Amniotic stem cell (primary cell): ENCODE measurements at regions not wholly inside any gene's neighbourhood (a gene's known extent, or its start where the extent isn't known, plus 50 kb on each side); places are given as distances from the start of the nearest gene placed in this dataset.
"Not testable (repeated sequence)": the region's sequence is repeated elsewhere in the genome, so short reads cannot be mapped to it uniquely, and the experiment has no call there.

Experiments
- DNase-seq: peaks from one replicate; lab custom pipeline; 2025; lab: John Stamatoyannopoulos, UW

DNA sequence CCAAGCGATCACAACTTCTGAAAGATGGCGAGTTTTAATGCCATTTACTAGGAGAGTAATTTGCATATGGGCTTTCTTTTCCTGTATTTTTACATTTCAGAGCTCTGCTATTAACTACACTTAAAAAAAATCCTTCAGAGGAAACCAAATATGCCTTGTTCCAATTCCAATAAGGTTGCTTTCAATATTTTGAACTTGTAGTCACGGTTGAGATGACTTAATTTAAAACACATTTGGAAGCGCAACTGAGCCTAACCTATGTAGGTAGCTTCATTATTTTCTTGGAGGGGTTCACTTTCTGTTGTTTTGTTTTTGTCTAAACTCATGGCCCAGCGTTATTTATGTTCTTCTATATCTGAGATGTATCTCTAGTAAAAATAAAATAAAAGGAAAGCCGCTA lies 93.4 kb downstream of the BLID start:
- DNase-seq = no peak

DNA sequence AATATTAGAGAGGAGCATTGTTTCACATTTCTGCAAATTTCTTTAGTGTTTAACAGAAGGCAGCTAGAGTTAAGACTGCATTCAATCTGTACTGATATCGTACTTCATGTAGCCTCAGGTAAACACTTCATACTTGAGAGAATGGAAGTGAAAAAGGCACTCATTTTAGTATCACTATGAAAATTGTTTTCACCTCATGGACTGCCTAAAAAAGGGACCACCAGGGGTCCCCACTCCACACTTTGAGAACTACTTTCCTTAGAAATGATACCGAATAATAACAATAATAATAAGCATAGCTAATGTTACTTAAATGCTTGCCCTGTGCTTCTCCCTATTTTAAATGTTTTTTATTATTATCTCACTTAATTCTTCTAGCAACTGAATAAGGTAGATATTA lies 95.1 kb downstream of the BLID start:
- no peak for DNase-seq

DNA sequence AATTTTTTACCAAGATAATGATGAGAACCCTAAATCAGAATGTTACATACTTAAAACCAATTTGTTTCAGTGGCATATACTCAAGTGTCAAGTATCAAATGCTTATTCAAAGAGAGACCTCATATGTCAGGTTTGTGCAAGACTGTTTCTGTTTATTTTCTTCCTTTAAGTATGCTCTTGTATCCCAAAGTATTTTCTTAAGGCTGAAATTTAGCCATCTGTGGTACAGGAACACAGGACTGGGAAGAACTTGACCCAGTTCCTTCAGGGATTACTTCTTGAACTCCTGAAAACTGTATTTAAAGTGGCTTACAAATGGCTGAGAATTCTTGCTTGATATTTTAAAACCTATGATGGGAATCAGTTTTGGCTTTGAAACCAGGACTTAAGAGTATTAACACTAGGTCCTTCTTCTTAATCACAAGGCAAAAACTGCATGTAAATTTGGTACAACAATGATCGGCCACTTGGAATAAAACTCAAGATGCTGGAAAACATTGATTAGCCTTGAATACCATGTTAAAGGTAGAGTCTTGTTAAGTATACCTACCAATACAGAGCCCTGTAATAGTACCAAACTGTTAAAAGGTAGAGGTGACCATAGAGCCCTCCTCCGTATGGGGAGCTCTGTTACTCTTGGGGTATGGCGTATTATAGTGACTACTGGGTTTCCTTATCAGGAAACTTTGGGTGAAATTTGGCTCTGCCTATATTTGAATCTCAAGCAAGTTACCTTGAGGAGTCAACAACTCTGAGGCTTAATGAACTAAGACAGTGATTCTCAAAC lies 95.9 kb downstream of the BLID start:
- DNase-seq = no peak

DNA sequence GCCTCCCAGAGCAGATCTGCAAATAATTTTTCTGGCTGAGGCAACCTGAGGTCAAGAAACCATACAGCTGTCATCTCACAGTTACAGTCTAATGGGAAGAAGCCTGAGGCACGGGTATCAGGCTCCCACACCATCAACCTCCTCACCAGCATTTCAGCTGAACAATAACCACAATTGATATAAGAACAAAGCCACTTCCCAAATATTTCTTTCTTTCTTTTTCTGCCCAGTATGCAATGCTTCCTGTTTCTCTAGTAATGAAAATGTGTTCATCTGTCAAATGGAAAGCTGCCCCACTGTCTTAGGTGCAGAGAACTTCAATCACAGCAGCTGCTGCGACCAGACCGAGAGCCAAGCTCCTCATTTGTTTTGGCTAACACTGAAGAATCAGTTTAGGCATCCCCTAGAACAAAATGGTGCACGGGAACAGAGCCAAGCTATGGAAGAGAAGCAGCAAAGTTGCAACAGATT lies 108.4 kb downstream of the BLID start:
- no peak for DNase-seq

DNA sequence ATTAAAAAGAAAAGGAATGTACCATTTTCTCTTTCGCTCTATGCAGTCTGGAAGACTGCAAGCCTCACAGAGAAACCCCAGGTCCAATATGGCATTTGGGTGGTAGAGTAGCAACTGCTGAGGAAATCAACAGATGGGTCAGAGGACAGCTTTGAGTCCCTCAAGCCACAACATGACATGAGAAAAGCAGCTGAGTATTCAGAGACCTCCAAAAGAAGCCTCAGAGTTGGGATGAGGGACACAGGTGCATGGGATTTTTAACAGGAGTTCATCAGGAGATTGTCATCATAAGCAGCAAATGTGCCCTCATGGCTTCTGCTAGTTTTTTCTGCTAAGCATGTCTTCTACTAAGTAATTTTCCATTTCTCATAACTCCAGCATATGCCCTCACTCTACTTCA lies 111.6 kb downstream of the BLID start:
- DNase-seq = no peak

DNA sequence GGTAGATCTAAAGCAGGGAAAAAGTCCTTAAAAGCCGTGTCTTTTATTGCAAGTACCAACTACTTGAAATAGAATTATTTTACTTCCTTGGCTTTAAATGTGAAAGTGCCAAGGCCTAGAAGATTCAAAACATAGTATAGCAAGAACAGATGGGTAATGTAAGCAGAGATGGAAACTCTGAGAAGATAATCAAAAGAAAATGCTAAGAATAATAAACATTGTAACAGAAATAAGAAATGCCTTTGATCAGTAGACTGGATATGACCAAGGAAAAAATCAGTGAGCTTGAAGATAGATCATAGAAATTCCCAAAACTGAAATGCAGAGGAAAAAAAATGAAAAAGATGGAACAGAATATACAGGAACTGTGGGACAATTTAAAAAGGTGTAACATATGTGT lies 113.1 kb downstream of the BLID start:
- DNase-seq = no peak

DNA sequence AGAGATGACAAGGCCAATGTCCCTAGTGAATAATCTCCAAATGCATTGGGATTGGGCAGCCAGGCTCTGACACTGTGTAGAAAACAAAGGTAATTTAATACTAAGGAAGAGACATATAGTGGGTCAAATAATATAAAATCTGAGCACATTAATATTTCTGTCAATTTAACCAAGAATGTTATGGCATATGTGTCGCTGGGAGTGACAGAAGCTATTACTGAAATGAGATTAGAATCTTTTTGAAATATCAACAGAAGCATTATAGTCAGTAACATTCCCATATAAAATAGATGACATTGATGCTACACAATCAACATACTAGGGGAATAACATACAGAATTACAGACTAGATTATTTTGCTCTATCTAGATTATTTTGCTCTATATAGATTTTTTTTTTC lies 114.0 kb downstream of the BLID start:
- DNase-seq = no peak

DNA sequence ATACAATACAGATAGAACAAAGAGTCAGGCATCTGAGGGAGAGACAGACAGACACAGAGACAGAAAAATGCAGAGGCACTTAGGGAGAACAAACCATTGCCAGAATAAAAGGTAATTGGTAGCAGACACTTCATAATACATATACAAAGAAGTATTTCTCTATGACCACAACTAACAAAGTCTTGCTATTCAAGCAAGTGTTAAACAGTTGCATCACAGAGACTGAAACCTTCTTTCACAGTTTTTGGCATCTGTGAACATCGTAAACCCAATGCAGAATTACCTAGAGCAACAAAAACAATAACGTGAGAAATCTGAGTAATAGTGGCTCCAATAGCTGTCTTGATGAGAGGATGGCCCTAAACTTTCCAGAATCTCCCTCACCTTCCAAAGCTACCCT lies 116.4 kb downstream of the BLID start:
- DNase-seq = no peak

DNA sequence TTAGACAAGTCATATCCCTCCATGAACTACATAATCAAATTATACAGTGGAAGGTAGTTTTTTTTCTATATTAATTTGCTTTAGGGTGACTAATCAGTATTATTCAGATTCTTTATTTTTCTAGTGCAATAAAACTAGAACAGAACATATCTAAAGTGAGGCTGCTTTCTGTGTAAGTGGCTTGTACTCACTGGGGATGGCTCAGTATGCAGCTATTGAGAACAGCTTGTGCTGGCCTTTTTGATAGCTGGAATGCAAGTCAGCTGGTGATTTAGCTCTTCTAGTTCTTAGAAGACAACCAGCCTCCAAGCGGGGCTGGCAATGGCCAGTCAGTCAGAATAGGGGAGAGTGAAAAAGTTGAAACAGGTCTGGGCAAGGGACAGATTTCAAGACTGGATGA lies 119.4 kb downstream of the BLID start:
- DNase-seq = no peak

DNA sequence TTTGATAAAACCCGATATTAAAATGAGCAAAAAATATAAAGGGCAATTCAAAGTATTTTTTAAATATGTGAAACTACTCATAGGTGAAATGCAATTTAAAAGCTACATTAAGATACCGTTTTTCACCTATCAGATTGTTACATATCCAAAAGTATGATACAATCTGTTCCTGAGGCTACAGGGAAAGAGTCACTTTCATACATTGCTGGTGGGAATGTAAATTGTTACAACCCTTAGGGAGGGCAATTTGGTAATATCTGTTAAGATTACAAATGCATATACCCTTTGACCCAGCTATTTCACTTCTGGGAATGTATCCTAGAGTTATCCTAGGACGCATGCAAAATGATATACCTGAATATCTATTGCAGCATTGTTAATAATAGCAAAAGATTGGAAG lies 132.1 kb downstream of the BLID start:
- DNase-seq = no peak

DNA sequence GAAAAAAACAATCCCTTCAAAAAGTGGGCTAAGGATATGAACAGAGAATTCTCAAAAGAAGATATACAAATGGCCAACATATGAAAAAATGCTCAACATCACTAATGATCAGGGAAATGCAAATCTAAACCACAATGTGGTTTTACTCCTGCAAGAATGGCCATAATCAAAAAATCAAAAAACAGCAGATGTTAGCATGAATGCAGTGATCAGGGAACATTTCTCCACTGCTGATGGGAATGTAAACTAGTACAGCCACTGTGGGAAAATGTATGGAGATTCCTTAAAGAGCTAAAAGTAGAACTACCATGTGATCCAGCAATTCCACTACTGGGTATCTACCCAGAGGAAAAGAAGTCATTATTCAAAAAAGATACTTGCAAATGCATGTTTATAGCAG lies 138.1 kb downstream of the BLID start:
- not testable (repeated sequence) for DNase-seq

DNA sequence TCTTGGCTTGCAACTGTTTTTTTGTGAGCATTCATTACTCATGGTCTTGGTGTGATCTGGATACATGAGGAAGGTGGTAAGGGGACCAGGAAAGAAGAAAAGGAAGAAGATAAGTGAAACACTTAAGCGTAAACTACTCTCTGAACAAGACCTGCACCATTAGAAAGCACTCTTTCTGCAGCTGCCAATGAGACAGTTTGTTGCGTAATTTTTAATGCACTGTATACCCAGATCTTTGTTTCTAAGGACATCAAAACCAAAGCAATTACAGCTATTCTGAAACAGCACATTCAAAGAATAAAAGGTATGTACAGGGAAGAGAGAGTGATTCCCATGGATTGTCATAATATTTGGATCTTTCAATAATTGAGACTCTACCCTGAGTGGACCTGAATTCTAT lies 147.4 kb downstream of the BLID start:
- DNase-seq = no peak

DNA sequence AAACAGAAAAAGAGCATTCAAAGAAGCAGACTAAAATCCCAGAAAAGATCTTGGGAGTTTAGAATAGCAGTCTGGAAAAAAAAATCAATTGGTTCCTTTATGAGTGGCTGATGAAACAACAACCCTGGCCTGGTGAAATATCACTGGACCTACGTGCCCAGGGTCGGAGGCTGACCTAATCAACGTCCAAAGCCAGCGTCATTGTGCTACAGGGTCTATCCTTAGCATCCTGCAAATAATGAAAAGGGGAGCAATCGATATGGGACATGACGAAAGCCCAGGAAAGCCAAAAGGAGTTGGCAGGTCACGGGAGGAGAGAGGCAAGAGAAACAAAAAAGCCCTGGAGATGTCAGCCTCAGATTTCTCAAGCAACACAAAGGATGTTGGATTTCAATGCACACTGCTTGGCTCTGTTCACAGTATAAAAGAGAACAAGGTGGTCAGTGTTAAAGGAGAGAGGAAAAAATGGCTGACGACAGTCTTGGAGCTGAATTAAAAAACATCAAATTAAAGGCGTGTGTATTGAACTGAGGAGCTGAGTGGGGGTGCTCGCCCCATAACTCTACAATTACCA lies 148.8 kb downstream of the BLID start:
- no peak for DNase-seq

DNA sequence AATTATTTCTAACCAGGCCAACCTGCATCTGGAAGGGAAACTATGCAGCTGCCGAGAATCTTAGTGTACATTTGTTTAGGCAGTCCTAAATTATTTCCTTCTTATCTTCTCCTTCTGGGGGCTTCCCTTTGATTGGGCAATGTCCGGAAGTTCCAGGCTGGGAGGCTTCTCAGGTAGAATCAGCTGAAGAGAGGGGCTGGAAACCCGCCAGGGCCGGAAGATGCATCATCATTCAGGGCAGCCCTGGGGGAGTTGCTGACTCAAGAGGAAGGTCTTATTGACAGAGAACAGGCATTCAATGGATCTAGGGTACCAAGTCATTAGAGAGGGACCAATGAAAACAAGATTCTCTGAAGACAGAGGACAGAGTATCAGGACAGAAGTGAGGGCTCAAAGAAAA lies 150.7 kb downstream of the BLID start:
- DNase-seq = no peak

DNA sequence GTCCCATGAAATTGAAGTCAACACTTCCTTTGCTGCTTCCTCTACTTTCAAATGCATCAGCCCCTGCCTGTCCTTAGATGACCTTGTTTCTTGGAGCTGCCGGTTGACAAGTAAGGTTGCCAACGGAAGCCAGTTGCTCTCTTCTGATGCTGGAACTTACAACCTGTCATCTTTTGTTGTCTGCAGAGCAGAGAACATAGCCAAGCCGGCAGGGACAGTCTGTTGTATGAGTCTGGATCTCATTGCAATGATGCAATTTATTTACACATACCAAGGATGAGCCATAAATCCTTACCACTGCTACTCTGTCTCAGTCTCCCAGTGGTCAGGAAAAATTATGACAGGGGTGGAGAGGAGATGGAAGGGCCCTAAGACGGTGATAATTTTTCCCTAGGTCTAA lies 151.4 kb downstream of the BLID start:
- no peak for DNase-seq

DNA sequence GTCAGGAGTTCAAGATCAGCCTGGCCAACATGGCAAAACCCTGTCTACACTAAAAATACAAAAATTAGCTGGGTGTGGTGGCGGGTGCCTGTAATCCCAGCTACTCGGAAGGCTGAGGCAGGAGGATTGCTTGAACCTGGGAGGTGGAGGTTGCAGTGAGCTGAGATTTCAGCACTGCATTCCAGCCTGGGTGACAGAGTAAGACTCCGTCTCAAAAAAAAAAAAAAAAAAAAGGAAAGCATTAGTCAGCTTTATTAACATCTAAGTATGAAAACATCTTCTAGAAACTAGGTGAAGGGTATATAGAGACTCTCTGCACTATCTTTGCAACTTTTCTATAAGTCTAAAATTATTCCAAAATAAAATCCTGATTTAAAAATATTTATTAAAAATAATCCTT lies 152.2 kb downstream of the BLID start:
- not testable (repeated sequence) for DNase-seq

DNA sequence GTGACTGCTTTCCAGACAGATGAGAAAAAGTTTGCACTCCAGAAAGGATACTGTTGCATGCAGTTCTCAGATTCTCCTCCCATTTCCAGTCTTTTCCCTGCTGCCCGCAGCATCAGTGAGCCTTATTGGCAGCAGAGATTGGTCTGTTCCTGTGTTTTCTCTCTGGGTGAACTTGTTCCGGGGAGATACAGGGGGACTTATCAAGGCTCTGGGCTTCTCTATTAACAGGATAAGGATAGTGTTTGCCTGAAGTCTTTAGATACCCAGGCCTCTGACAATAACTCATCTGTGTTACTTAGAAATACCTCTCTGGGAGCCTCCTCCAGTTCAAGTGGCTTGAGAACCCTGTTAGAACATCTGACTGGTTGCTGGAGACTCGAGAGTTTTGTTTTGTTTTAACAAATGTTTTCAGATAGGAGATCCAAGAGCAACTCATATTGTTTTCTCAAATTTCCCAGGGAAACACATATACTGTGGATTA lies 154.7 kb downstream of the BLID start:
- DNase-seq = no peak

DNA sequence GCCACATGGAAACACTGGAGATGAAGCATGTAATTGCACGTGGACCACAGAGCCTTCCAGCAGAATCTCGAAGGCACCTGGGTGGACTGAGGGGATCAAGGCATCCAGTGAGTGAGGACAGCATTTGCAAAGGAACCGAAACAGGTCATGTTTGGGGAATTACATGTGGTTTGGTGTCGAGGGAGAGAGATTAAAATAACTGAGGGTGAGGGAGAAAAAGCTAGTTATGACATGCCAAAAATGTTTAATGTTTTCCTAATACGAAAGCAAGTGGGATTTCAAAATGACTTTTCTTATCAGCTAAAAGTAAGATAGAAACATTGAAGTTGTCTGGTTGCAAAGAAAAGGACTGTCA lies 157.1 kb downstream of the BLID start:
- no peak for DNase-seq

DNA sequence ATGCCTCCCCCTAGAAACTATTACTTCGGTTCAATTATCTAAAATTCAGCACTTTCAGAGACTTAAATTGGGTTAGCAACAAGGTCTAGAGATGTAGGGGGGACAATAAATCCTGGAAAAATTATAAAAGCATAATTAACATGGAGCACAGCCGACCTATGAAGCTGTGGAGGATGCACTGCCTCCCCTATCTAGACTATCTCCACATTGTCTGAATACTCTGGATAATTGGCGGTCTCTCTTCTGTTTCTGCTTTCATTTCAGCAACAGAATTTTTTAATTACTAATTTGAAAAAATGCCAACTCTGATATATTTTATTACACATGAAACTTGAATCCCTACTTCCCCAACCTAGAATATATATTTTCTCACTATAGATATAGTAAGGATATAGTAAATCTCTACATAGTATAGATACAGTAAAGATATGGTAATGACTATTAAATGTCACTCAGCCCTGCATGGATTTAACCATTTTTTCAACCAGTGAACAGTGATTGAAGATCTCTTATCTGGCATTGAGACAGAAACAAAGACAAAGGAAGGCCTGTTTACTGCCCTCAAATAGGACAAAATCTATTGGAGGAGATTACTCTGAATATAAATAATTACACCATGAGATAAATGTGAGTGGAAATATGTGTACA lies 157.6 kb downstream of the BLID start:
- no peak for DNase-seq

DNA sequence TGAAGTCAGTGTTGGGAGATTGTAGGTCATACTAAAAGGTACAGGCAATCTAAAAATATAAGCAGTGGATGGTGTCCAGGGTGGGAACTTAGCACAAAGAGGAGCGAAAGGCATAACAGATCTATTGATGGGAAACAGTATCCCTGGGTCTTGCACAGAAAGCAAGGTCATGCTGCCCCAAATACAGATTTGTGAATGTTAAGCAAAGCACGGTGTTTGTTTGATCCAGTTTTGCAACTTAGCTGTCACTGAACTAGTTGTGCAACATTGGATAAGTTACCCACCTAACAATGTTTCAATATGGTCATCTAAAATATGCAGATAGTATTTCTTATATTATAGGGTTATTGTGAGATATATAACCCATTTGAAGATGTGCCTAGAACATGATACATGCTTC lies 162.9 kb downstream of the BLID start:
- no peak for DNase-seq

DNA sequence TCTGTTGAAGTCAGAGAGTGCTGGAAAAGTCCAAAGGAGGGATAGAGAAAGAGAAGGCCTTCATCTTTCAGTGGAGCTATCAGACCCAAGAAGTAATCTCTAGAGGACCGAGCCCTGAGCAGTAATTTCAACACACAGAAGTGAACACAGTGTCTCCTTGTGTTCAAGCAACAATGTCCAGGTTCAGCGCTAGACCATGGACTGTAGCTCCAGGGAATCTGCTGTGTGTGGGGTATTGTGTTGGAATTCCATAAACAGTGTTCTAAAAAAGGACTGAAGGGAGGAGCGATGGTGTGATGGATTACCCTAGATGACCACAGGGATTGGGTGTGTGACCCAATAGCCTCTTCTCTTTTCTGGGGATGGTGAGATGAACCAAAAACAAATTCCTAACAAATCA lies 165.9 kb downstream of the BLID start:
- DNase-seq = no peak

DNA sequence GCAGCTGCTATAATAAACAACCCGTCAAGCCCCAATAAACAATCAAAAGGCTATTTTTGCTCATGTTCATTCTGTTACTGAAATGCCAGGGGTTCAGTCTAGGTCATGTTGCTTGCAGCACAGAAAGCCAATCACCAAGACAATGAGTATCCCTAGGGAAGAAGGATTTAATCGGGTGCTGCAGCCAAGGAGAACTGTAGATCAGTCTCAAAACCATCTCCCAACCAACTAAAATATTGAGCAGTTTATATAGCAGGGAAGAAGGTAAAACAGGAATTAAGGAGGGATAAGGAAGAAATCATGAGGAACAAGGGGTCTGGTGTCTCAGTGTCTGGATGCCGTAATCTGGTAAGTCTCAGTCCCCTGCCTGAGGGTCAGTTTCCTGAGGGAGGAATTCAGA lies 169.5 kb downstream of the BLID start:
- no peak for DNase-seq

DNA sequence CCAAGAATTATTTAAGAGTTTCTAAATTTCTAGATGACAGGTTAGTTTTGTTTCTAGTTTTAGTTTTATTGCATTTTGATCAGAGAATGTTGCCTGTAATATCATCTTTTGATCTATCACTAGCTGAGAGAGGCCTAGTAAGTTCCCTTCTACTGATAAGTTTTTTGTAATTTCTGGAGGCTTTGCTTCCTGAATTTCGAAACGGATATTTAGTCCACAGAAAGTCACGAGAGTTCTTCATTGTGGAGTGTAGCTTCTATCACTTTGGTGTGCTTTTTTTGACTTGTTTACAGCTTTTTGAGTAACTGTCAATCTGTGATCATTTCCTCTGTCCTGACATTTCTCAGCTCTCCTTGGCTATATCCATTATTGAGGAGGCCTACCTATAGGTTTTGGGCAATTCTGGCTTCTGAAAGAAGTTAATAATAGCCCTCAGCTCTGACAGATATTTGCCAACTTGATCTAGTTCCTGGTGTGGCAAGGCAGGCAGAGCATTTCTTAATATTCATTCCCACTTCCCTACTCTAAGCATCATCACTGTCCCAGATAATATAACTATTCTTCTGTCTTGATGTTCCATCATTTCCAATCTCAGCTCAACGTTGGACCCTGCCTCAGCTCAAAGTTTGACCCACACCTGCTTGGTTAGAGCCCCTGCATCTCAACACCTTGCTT lies 171.3 kb downstream of the BLID start:
- no peak for DNase-seq
